ENCODE measurements at regions not wholly inside any gene's neighbourhood (a gene's known extent, or its start where the extent isn't known, plus 50 kb on each side); places are given as distances from the start of the nearest gene placed in this dataset.

DNA sequence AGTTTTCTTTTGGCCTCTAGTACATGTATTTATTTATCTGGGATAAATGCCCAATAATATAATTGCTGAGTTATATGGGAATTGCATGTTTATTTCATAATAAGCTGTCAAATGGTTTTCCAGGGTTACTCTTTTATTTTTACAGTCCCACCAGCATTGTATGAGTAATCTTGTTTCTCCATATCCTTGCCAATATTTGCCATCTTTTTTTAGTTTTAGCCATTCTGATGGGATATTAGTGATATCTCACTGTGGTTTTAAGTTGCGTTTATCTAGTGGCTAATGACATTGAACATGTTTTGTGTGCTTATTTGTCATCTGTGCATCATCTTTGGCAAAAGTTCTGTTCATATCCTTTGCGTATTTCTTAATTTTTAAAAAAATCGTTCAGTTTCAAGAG lies 372.8 kb upstream of the CCDC179 start:
- TF ChIP-seq, protein P1, sequence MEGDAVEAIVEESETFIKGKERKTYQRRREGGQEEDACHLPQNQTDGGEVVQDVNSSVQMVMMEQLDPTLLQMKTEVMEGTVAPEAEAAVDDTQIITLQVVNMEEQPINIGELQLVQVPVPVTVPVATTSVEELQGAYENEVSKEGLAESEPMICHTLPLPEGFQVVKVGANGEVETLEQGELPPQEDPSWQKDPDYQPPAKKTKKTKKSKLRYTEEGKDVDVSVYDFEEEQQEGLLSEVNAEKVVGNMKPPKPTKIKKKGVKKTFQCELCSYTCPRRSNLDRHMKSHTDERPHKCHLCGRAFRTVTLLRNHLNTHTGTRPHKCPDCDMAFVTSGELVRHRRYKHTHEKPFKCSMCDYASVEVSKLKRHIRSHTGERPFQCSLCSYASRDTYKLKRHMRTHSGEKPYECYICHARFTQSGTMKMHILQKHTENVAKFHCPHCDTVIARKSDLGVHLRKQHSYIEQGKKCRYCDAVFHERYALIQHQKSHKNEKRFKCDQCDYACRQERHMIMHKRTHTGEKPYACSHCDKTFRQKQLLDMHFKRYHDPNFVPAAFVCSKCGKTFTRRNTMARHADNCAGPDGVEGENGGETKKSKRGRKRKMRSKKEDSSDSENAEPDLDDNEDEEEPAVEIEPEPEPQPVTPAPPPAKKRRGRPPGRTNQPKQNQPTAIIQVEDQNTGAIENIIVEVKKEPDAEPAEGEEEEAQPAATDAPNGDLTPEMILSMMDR (IDR thresholded peaks at IDR 0.05; ENCODE audit: low read depth, low read length, poor library complexity, severe bottlenecking): no peak
- TF ChIP-seq EZH2phosphoT487 (IDR thresholded peaks at IDR 0.05; ENCODE audit: borderline replicate concordance, low read length): no peak

Measured in DOHH2 (cell line).